GM18873 (cell line): ENCODE measurements at regions not wholly inside any gene's neighbourhood (a gene's known extent, or its start where the extent isn't known, plus 50 kb on each side); places are given as distances from the start of the nearest gene placed in this dataset.
"Not testable (repeated sequence)": the region's sequence is repeated elsewhere in the genome, so short reads cannot be mapped to it uniquely, and the experiment has no call there.

Experiments
- ATAC-seq: cut with Tn5 transposase; IDR thresholded peaks from one replicate; pipeline ENCODE4 v1.9.1; 2021; ENCODE audit warnings: mild to moderate bottlenecking, moderate library complexity, moderate number of reproducible peaks; ENCODE audit not compliant: unreplicated experiment, low FRiP score

GRCh38 chr5:103858367-103858766, 295.8 kb upstream of the NUDT12 start:
- ATAC-seq: not testable (repeated sequence)

- ATAC-seq: no peak
Observed at GRCh38 chr5:103851091-103851490, 288.5 kb upstream of the NUDT12 start.

- ATAC-seq: no peak
Observed at GRCh38 chr5:103849934-103850333, 287.3 kb upstream of the NUDT12 start.

GRCh38 chr5:103847060-103847459, 284.5 kb upstream of the NUDT12 start:
- ATAC-seq: no peak

GRCh38 chr5:103842936-103843335, 280.3 kb upstream of the NUDT12 start:
- no peak for ATAC-seq

GRCh38 chr5:103840600-103840999, 278.0 kb upstream of the NUDT12 start:
- ATAC-seq: no peak

- no peak for ATAC-seq
Observed at GRCh38 chr5:103834216-103834615, 271.6 kb upstream of the NUDT12 start.

- ATAC-seq: no peak
Observed at GRCh38 chr5:103829585-103829984, 267.0 kb upstream of the NUDT12 start.

- no peak for ATAC-seq
Observed at GRCh38 chr5:103827976-103828375, 265.4 kb upstream of the NUDT12 start.

- ATAC-seq: no peak
Observed at GRCh38 chr5:103821361-103821760, 258.8 kb upstream of the NUDT12 start.

GRCh38 chr5:103808464-103809106, 246.0 kb upstream of the NUDT12 start:
- ATAC-seq: no peak

- no peak for ATAC-seq
Observed at GRCh38 chr5:103804711-103805110, 242.1 kb upstream of the NUDT12 start.

GRCh38 chr5:103801681-103802080, 239.1 kb upstream of the NUDT12 start:
- no peak for ATAC-seq

- no peak for ATAC-seq
Observed at GRCh38 chr5:103800741-103801495, 238.3 kb upstream of the NUDT12 start.

- no peak for ATAC-seq
Observed at GRCh38 chr5:103793595-103794182, 231.1 kb upstream of the NUDT12 start.

GRCh38 chr5:103785569-103785968, 223.0 kb upstream of the NUDT12 start:
- no peak for ATAC-seq

GRCh38 chr5:103783669-103784068, 221.1 kb upstream of the NUDT12 start:
- no peak for ATAC-seq

- ATAC-seq: no peak
Observed at GRCh38 chr5:103780794-103781193, 218.2 kb upstream of the NUDT12 start.

- ATAC-seq: no peak
Observed at GRCh38 chr5:103774721-103775120, 212.1 kb upstream of the NUDT12 start.

GRCh38 chr5:103772248-103772647, 209.7 kb upstream of the NUDT12 start:
- no peak for ATAC-seq

GRCh38 chr5:103764403-103764802, 201.8 kb upstream of the NUDT12 start:
- no peak for ATAC-seq

GRCh38 chr5:103758996-103759395, 196.4 kb upstream of the NUDT12 start:
- no peak for ATAC-seq
